OCI-LY7 (cell line): ENCODE measurements at regions not wholly inside any gene's neighbourhood (a gene's known extent, or its start where the extent isn't known, plus 50 kb on each side); places are given as distances from the start of the nearest gene placed in this dataset.
A peak's percentile ranks its signal among the peaks of the same experiment; 100 is the strongest.

Experiments used
- BruUV-seq: library from RNA; stranded (reverse); fragments of 400-500 nt; replicated peaks from 2 replicates; lab custom pipeline; 2021; lab: Mats Ljungman, UMichigan
- CTCF ChIA-PET: fragments of 300-600 bp; sonication (Branson Sonifier 250); formaldehyde crosslinking; loops from one replicate; lab custom pipeline; 2022; ENCODE audit warnings: antibody characterized with exemption; ENCODE audit not compliant: unreplicated experiment; lab: Charles Lee
- POLR2A ChIA-PET: fragments of 300-600 bp; sonication (Branson Sonifier 250); formaldehyde crosslinking; loops from one replicate; lab custom pipeline; 2022; ENCODE audit warnings: antibody characterized with exemption; lab: Charles Lee
- DNase-seq: peaks from one replicate; pipeline ENCODE4 v3.0.0-alpha.2; 2015; ENCODE audit warnings: low spot score
- H2AFZ ChIP-seq: fragments of 200-600 bp; sonication (generic), shearing (Covaris generic); 2 replicates; pipeline ENCODE4 v1.6.1; 2014; ENCODE audit warnings: mild to moderate bottlenecking, antibody characterized with exemption, low read length, moderate library complexity
- H3K27ac ChIP-seq: fragments of 200-600 bp; sonication (generic); 2 replicates; pipeline ENCODE4 v1.5.1; 2014; ENCODE audit warnings: mixed run types, low read depth, mild to moderate bottlenecking, moderate library complexity, low read length, inconsistent platforms; ENCODE audit not compliant: poor library complexity, severe bottlenecking
- H3K36me3 ChIP-seq: fragments of 200-600 bp; sonication (generic); 2 replicates; pipeline ENCODE4 v1.6.1; 2014; ENCODE audit warnings: mild to moderate bottlenecking, antibody characterized with exemption, low read length, moderate library complexity, mixed read lengths; ENCODE audit not compliant: insufficient read depth
- H3K4me1 ChIP-seq: fragments of 200-600 bp; sonication (generic); 2 replicates; pipeline ENCODE4 v1.5.1; 2014; ENCODE audit warnings: mild to moderate bottlenecking, low read length; ENCODE audit not compliant: insufficient read depth, poor library complexity, severe bottlenecking
- H3K4me2 ChIP-seq: fragments of 200-600 bp; sonication (generic); 2 replicates; pipeline ENCODE4 v1.6.1; 2014; ENCODE audit warnings: mild to moderate bottlenecking, low read length
- H3K4me3 ChIP-seq: fragments of 200-600 bp; sonication (generic); 2 replicates; pipeline ENCODE4 v1.5.1; 2014; ENCODE audit warnings: mild to moderate bottlenecking, low read depth, low read length; ENCODE audit not compliant: poor library complexity, severe bottlenecking
- H3K79me2 ChIP-seq: fragments of 200-600 bp; sonication (generic); 2 replicates; pipeline ENCODE4 v1.6.1; 2016; ENCODE audit warnings: low read depth, mild to moderate bottlenecking, low read length, moderate library complexity, mixed read lengths; ENCODE audit not compliant: insufficient read depth
- H3K9me2 ChIP-seq: fragments of 200-600 bp; sonication (generic); 2 replicates; pipeline ENCODE4 v1.6.1; 2016; ENCODE audit warnings: mild to moderate bottlenecking, low read length, mixed read lengths; ENCODE audit not compliant: insufficient read depth
- H3K9me3 ChIP-seq: fragments of 200-600 bp; sonication (generic); 2 replicates; pipeline ENCODE4 v1.6.1; 2014; ENCODE audit warnings: mild to moderate bottlenecking, mixed run types, low read length, mixed read lengths
- H4K20me1 ChIP-seq: fragments of 200-600 bp; sonication (generic); 2 replicates; pipeline ENCODE4 v1.6.1; 2014; ENCODE audit warnings: mild to moderate bottlenecking, antibody characterized with exemption, low read length, moderate library complexity, mixed read lengths; ENCODE audit not compliant: insufficient read depth
- EZH2phosphoT487 ChIP-seq: fragments of 200-600 bp; sonication (generic); IDR thresholded peaks from 2 replicates; pipeline ENCODE4 v1.6.1; 2018; ENCODE audit warnings: low read depth, borderline replicate concordance, mild to moderate bottlenecking, mixed run types, antibody characterized with exemption, low read length, moderate library complexity, mixed read lengths
- intact Hi-C: fragments of 100-400 bp; cut with micrococcal nuclease; formaldehyde crosslinking; loops from one replicate; pipeline ENCODE4 v1.10.0; 2022; ENCODE audit not compliant: unreplicated experiment
- TF ChIP-seq, protein P1 (sequence below): fragments of 200-600 bp; sonication (generic); conservative IDR thresholded peaks from 2 replicates; pipeline ENCODE4 v1.5.1; 2014; ENCODE audit warnings: mild to moderate bottlenecking, antibody characterized with exemption, low read length, moderate library complexity, mixed read lengths

DNA sequence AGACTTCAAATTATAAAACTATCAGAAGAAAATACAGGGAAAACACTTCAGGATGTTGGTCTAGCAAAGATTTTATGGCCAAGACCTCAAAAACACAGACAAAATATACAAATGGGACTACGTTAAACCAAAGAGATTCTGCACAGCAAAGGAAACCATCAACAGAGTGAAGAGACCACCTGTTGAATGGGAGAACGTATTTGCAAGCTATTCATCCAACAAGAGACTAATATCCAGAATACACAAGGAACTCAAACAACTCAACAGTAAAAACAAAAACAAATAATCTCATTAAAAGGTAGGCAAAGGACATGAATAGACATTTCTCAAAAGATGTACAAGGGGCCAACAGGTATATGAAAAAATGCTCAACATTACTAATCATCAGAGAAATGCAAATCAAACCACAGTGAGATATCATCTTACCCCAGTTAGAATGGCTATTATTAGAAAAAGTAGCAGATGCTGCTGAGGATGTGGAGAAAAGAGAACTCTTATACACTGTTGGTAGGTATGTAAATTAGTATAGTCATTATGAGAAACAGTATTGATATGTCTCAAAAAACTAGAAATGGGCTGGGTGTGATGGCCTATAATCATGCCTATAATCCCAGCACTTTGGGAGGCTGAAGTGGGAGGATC, 112.6 kb downstream of the LRIG2 start:
- H2AFZ ChIP-seq, result no peak overlapping the region
- H3K27ac ChIP-seq, result no peak overlapping the region
- peak overlapping the region; percentile 26; the same call in 1 of the 2 replicates for H3K4me2 ChIP-seq
- no peaks in the 10 kb centered on the region for H3K79me2 ChIP-seq
- BruUV-seq, result no TSS peak
- H4K20me1 ChIP-seq, result no peaks in the 10 kb centered on the region
- no peak overlapping the region for H3K4me3 ChIP-seq
- H3K4me1 ChIP-seq, result peaks cover 6% of the 10 kb centered on the region
- no peaks in the 10 kb centered on the region for H3K9me3 ChIP-seq
- TF ChIP-seq EZH2phosphoT487, result no peak
- TF ChIP-seq, protein P1, sequence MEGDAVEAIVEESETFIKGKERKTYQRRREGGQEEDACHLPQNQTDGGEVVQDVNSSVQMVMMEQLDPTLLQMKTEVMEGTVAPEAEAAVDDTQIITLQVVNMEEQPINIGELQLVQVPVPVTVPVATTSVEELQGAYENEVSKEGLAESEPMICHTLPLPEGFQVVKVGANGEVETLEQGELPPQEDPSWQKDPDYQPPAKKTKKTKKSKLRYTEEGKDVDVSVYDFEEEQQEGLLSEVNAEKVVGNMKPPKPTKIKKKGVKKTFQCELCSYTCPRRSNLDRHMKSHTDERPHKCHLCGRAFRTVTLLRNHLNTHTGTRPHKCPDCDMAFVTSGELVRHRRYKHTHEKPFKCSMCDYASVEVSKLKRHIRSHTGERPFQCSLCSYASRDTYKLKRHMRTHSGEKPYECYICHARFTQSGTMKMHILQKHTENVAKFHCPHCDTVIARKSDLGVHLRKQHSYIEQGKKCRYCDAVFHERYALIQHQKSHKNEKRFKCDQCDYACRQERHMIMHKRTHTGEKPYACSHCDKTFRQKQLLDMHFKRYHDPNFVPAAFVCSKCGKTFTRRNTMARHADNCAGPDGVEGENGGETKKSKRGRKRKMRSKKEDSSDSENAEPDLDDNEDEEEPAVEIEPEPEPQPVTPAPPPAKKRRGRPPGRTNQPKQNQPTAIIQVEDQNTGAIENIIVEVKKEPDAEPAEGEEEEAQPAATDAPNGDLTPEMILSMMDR, result no peak
- intact Hi-C loops, result no loop called here
- POLR2A ChIA-PET, result no interaction called here
- H3K36me3 ChIP-seq, result no peaks in the 10 kb centered on the region
- CTCF ChIA-PET, result no interaction called here
- DNase-seq, result no peak
- H3K9me2 ChIP-seq, result no peaks in the 10 kb centered on the region

DNA sequence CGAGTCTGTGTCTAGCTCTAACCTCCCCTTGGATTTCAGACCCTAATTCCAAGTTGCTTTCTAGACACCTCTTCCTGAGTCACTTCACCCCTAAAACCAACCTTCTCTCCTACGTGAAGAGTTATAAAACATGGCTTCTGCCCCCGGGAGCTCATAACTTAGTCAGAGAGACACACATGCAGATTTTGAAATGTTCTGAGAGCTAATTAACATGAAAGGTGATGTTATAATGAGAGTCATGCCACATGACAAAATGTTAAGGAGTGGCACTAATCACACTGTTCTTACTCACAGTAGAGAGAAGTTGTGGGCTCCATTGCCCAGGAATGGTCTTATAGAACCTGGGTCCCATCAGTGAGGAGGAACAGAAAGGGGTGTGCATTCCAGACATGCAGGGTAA, 117.1 kb downstream of the LRIG2 start:
- no peak for DNase-seq
- H3K4me3 ChIP-seq, result no peak overlapping the region
- BruUV-seq, result no TSS peak
- H3K27ac ChIP-seq, result no peak overlapping the region
- no peaks in the 10 kb centered on the region for H4K20me1 ChIP-seq
- CTCF ChIA-PET, result no interaction called here
- no peaks in the 10 kb centered on the region for H3K79me2 ChIP-seq
- H3K9me2 ChIP-seq, result no peaks in the 10 kb centered on the region
- no peaks in the 10 kb centered on the region for H3K9me3 ChIP-seq
- POLR2A ChIA-PET, result interaction anchor here (0.6 kb wide), 1 partner anchor 15 kb away, joined by 3 read pairs; no protein-coding TSS in a partner anchor
- peaks cover 6% of the 10 kb centered on the region for H3K4me1 ChIP-seq
- intact Hi-C loops, result no loop called here
- no peak for TF ChIP-seq EZH2phosphoT487
- TF ChIP-seq, protein P1, result no peak
- H3K4me2 ChIP-seq, result no peak overlapping the region
- H2AFZ ChIP-seq, result no peak overlapping the region
- H3K36me3 ChIP-seq, result no peaks in the 10 kb centered on the region

DNA sequence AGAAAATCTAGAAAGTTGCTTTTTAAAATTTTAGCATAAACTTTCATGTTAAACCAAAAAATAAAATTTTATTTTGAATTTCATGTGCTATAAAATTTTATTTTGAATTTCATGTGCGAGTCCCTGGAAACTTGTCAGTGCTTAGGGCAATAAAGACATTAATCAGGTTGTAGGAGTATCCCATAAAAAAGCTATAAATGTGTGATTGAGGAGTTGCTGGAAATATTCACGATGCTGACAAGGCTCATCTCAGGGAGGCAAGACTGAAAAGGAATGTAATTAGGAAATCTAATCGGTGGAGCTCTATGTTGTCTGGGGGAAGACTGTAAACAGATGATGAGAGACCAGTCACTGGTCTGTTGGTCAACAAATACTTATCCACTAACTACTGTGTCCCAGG, 117.9 kb downstream of the LRIG2 start:
- BruUV-seq, result no TSS peak
- POLR2A ChIA-PET, result no interaction called here

More for the DNA sequence above, 117.9 kb downstream of the LRIG2 start:
- intact Hi-C loops, result no loop called here
- H4K20me1 ChIP-seq, result no peaks in the 10 kb centered on the region
- no peak overlapping the region for H3K27ac ChIP-seq
- CTCF ChIA-PET, result no interaction called here
- H3K4me1 ChIP-seq, result peaks cover under 1% of the 10 kb centered on the region
- H2AFZ ChIP-seq, result no peak overlapping the region
- no peak overlapping the region for H3K4me3 ChIP-seq
- TF ChIP-seq EZH2phosphoT487, result no peak
- TF ChIP-seq, protein P1, result no peak
- no peaks in the 10 kb centered on the region for H3K36me3 ChIP-seq
- H3K9me2 ChIP-seq, result no peaks in the 10 kb centered on the region
- DNase-seq, result no peak
- H3K79me2 ChIP-seq, result no peaks in the 10 kb centered on the region
- no peak overlapping the region for H3K4me2 ChIP-seq
- H3K9me3 ChIP-seq, result no peaks in the 10 kb centered on the region
